ENCODE measurements at regions not wholly inside any gene's neighbourhood (a gene's known extent, or its start where the extent isn't known, plus 50 kb on each side); places are given as distances from the start of the nearest gene placed in this dataset.

DNA sequence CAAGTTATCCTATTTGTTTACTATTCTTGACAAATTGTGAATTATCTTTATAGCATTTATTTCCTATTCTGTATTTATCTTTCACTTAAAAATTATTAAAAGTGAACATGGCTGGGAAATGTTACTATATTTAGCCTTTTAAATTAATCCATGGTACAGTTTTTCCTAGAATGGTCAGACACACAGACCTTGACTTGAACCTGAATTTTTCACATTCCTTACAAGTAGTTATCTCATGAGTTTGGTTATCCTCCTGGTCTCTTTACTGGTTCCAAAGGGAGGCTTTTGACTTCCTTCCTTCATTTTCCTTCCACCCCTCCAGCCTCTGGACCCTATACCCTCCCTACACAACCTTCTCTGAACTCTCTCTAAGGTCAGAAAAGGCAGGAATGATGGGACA lies 280.6 kb downstream of the SATB1 start:
- TF ChIP-seq, protein P1, sequence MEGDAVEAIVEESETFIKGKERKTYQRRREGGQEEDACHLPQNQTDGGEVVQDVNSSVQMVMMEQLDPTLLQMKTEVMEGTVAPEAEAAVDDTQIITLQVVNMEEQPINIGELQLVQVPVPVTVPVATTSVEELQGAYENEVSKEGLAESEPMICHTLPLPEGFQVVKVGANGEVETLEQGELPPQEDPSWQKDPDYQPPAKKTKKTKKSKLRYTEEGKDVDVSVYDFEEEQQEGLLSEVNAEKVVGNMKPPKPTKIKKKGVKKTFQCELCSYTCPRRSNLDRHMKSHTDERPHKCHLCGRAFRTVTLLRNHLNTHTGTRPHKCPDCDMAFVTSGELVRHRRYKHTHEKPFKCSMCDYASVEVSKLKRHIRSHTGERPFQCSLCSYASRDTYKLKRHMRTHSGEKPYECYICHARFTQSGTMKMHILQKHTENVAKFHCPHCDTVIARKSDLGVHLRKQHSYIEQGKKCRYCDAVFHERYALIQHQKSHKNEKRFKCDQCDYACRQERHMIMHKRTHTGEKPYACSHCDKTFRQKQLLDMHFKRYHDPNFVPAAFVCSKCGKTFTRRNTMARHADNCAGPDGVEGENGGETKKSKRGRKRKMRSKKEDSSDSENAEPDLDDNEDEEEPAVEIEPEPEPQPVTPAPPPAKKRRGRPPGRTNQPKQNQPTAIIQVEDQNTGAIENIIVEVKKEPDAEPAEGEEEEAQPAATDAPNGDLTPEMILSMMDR (conservative IDR thresholded peaks at IDR 0.05) = no peak
- H3K27ac Mint-ChIP-seq = no peak overlapping the region
- no peak overlapping the region for H3K4me3 Mint-ChIP-seq
- Histone ChIP-seq H3K27me3 (ENCODE audit: control insufficient read depth, insufficient read depth, low read length, poor library complexity, severe bottlenecking) (no peaks in the 10 kb centered on the region), H3K9ac (ENCODE audit: extremely low read depth, low read length, poor library complexity, severe bottlenecking) (no peak overlapping the region), H3K36me3 (ENCODE audit: control insufficient read depth, insufficient read depth, low read length) (no peaks in the 10 kb centered on the region), H3K4me1 (ENCODE audit: control insufficient read depth, insufficient read depth, low read length) (peaks cover 6% of the 10 kb centered on the region), H3K27ac (ENCODE audit: low read depth, low read length) (no peak overlapping the region), H3K4me3 (ENCODE audit: low read length) (no peak overlapping the region), H3K9me3 (ENCODE audit: control insufficient read depth, low read length) (no peaks in the 10 kb centered on the region)
- no peaks in the 10 kb centered on the region for H3K27me3 Mint-ChIP-seq (ENCODE audit: insufficient read depth)
- no peak for DNase-seq
- no peaks in the 10 kb centered on the region for H3K9me3 Mint-ChIP-seq
- peaks cover 26% of the 10 kb centered on the region for H3K4me1 Mint-ChIP-seq
- no peaks in the 10 kb centered on the region for H3K36me3 Mint-ChIP-seq (ENCODE audit: low read depth)

DNA sequence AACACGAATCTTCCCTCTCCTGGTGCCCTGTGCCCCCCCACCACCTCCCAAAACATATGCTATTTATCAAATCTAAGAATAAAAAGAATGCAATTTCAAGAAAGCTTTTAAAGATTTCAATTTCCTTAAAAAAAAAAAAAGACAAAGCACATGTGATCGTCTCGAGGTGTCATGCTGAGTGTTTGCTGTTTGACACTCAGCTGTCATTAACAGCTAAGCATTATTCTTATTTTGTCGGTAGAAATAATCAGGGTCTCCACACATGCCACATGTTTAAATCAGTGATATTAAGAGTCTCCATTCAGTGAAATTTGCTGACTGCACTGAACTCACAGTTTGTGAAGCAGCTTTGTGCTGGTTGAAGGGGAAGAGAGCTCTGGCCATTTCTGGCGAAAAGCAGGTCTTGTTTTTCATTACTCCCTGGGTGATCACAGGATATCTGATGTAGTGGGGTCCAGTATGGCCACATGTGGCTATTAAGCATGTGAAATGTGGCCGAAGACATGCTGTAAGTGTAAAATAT lies 281.8 kb downstream of the SATB1 start:
- H3K4me1 Mint-ChIP-seq = peaks cover 22% of the 10 kb centered on the region
- H3K27me3 ChIP-seq (ENCODE audit: control insufficient read depth, insufficient read depth, low read length, poor library complexity, severe bottlenecking) = no peaks in the 10 kb centered on the region
- H3K27ac ChIP-seq (ENCODE audit: low read depth, low read length) = no peak overlapping the region
- no peaks in the 10 kb centered on the region for H3K9me3 Mint-ChIP-seq
- no peak overlapping the region for H3K27ac Mint-ChIP-seq
- TF ChIP-seq, protein P1 (conservative IDR thresholded peaks at IDR 0.05) = no peak
- 85 to 94% methylated on average over 4 to 6 of the region's 6 CpGs for WGBS, 2 experiments (ENCODE audit: insufficient coverage in 1 of 2, insufficient read length in 1 of 2)
- H3K4me3 ChIP-seq (ENCODE audit: low read length) = no peak overlapping the region
- DNase-seq = no peak
- peaks cover 10% of the 10 kb centered on the region for H3K4me1 ChIP-seq (ENCODE audit: control insufficient read depth, insufficient read depth, low read length)
- H3K27me3 Mint-ChIP-seq (ENCODE audit: insufficient read depth) = no peaks in the 10 kb centered on the region
- no peak overlapping the region for H3K9ac ChIP-seq (ENCODE audit: extremely low read depth, low read length, poor library complexity, severe bottlenecking)
- H3K9me3 ChIP-seq (ENCODE audit: control insufficient read depth, low read length) = no peaks in the 10 kb centered on the region
- H3K4me3 Mint-ChIP-seq = no peak overlapping the region
- no peaks in the 10 kb centered on the region for H3K36me3 ChIP-seq (ENCODE audit: control insufficient read depth, insufficient read depth, low read length)
- H3K36me3 Mint-ChIP-seq (ENCODE audit: low read depth) = no peaks in the 10 kb centered on the region

DNA sequence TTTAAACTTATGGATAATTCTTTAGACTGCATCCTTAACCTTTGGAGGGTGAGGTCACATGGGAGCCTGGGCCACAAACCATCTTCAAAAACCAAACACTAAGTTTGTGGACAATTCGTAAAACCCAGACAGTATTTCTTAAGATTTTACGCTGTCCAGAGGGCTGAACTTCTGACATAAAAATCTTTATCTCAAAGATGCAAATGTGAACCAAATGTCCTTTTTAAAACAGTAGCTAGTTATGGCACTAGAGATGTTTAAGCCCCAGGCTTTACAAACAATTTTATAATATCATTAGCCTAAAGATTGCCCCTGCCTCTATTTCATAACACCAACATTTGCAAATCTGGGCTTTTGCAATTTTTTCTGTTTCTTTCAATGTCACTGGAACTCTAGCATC lies 287.2 kb downstream of the SATB1 start:
- TF ChIP-seq, protein P1 (conservative IDR thresholded peaks at IDR 0.05) = no peak
- Histone ChIP-seq H3K9ac (ENCODE audit: extremely low read depth, low read length, poor library complexity, severe bottlenecking) (no peak overlapping the region), H3K27ac (ENCODE audit: low read depth, low read length) (no peak overlapping the region), H3K9me3 (ENCODE audit: control insufficient read depth, low read length) (peaks cover 18% of the 10 kb centered on the region), H3K27me3 (ENCODE audit: control insufficient read depth, insufficient read depth, low read length, poor library complexity, severe bottlenecking) (no peaks in the 10 kb centered on the region), H3K36me3 (ENCODE audit: control insufficient read depth, insufficient read depth, low read length) (no peaks in the 10 kb centered on the region), H3K4me1 (ENCODE audit: control insufficient read depth, insufficient read depth, low read length) (peaks cover 16% of the 10 kb centered on the region), H3K4me3 (ENCODE audit: low read length) (no peak overlapping the region)
- DNase-seq = no peak
- Mint-ChIP-seq H3K27me3 (ENCODE audit: insufficient read depth) (no peaks in the 10 kb centered on the region), H3K9me3 (peaks cover 14% of the 10 kb centered on the region), H3K4me3 (no peak overlapping the region), H3K36me3 (ENCODE audit: low read depth) (peaks cover 10% of the 10 kb centered on the region), H3K4me1 (peaks cover 32% of the 10 kb centered on the region), H3K27ac (no peak overlapping the region)
- WGBS, 2 experiments (ENCODE audit: insufficient coverage in 1 of 2, insufficient read length in 1 of 2) = 91 to 100% methylated on average over 1 to 2 of the region's 2 CpGs

Data from endodermal cell (in vitro differentiated cells).